Fibroblast of skin of left biceps (primary cell): ENCODE measurements at regions not wholly inside any gene's neighbourhood (a gene's known extent, or its start where the extent isn't known, plus 50 kb on each side); places are given as distances from the start of the nearest gene placed in this dataset.
"Not testable (repeated sequence)": the region's sequence is repeated elsewhere in the genome, so short reads cannot be mapped to it uniquely, and the experiment has no call there.

Source experiments
- DNase-seq, 2 experiments: peaks; one replicate each; pipeline ENCODE4 v3.0.0-alpha.2; 2013; ENCODE audit warnings: low read depth in 2 of 2

DNA sequence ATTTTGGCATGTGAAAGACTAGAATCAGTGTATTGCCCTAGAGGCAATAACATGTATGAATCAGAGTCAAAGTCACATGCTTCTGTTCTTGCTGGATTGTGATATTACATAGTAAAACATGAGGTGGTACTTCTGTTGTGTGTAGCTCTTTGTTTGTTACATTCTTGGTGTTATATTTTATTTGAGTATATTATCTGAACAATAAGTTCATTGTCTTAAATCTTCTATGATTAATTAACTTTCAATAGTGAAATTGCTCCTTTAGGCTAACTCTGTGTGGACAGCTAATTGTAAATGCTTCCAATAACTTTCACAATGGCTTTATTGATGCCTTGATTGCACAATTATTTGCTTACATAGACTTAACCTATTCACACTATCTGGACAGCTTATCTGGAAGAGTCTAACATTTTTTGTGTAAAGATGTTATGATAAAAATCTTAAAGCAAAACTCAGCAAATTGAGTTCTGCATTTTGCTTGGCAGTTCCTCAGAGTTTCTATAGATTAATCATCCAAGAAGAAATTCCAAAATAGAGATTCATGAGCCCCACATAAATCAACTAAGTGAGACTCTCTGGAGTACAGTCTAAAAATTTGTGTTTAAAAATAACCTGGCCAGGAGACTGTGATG is 239.6 kb upstream of the TUSC1 start:
- peak; percentile 49 to 52 for DNase-seq

GRCh38 chr9:25913806-25914205 is 235.6 kb upstream of the TUSC1 start:
- no peak for DNase-seq

DNA sequence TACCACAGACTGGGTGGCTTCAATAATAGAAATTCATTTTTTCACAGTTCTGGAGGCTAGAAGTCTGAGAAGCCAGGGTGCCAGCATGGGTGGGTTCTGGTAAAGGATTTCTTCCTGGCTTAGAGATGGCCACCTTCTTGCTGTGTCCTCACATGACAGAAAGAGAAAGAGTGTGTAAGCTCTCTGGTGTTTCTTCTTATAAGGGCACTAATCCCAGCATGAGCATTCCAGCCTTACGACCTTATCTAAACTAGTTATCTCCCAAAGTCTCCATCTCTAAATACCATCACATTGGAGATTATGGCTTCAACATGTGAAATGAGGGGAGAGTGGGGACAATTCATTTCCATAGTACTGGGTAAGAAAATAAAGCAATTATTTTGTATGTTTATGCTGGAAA is 226.5 kb upstream of the TUSC1 start:
- no peak for DNase-seq

- DNase-seq: no peak
These were observed 213.3 kb upstream of the TUSC1 start for GRCh38 chr9:25891527-25891926.

GRCh38 chr9:25889661-25890060 is 211.4 kb upstream of the TUSC1 start:
- DNase-seq: peak; percentile 28 to 35

GRCh38 chr9:25876248-25876647 is 198.0 kb upstream of the TUSC1 start:
- no peak for DNase-seq

DNA sequence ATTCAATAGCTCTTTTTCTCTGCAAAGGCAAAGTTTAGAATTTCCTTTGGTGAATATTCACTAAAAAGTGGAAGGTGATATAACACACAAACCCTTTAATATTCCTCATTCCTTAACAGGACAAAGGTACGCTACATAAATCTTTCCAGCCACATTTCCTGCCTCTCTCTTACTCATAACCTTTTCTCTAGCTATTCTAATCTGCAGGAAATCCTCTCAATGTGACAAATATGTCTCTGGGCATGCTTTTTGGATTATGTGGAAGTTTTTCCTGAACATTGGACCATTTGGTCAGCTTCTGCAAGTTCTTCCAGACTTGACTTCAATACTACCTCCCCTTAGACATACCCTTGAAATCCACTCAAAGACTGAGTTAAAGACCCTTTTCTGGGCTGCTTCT is 186.3 kb upstream of the TUSC1 start:
- no peak for DNase-seq

DNA sequence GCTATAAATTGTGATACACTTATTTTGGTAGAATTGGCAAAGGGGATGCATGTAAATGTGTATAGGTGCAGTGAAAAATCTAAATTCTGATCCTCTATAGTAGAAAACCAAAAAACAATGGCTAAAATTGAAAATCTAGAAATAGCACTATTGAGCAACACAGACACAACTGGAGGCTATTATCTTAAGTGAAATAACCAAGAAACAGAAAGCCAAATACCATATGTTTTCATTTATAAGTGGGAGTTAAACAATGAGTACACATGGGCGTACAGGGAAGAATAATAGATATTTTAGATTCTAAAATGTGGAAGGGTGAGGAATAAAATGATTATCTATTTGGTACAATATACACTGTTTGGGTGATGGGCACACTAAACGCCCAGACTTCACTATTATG is 183.2 kb upstream of the TUSC1 start:
- peak; percentile 17 to 23 for DNase-seq

- DNase-seq: peak; percentile 48 to 51
These were observed 178.9 kb upstream of the TUSC1 start for GRCh38 chr9:25857147-25857546.

DNA sequence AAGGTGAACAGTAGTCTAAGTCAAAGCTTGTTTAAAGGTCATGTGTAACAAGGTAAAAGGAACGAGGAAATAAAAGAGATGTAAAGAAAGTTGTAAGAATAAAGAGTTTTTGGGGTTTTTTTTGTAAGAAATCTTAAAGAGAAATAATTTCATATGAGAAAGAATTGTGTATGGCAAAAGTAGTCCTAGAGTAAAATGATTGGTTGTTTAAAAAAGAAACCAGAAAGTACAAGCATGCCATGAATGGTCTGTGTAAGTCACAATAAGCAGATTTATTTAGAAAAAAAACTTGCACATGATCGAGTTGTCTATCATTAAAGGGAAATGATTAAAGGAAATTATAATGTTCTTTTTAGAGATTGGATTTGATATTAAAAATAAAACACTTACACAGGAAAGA is 172.6 kb upstream of the TUSC1 start:
- DNase-seq: no peak

DNA sequence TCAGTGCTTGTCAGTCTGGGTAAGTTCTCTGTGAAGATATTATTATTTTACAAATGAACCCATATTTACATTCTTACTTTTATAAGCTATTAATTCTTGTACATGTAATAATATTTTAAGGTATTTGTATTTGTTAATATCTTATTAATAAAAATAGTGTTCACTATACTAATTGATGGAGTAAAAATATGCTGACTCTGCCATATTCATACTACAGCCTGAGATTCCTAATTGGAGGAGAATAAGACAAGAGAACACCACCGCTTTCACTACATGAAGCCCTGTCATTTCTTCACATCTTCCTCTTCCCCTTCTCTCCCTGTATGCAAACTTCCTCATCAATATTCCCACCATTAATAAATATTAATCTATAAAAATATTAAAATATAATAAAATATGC is 167.6 kb upstream of the TUSC1 start:
- no peak for DNase-seq

DNA sequence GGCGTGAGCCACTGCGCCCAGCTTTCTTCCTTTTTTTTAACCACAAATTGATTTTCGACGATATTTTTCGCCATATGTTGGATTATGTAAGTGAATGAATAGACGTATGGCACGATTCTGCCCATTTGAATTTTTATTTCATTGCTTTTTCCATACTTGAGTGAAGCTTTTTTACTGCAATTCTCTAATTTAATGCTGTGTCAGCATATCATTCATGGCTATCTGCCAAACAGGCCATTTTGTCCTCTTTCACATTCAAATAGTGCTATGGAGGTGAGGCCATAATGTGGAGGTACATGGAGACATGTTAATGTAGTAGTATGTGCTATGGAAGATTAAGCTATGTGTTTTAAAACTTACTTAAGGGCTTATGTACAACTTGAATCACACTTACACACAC is 152.1 kb upstream of the TUSC1 start:
- no peak for DNase-seq

DNA sequence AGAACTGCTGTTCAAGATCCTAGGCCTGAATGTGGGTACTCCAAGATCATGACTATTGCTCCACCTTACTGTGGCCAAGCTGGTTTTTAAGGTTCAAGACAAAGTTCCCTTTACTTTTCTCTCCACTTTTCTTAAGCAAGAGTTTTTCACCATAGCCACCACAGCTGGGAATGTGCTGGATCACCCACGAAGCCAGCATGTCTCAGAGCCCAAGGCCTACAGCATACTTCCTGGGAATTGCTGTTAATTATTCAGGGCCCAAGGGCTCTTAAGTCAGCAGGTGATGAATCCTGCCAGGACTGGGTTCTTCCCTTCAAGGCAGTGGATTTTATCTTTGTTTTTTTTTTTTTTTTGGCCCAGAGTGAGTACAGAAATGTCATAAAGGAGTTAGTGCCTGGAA is 149.4 kb upstream of the TUSC1 start:
- DNase-seq: no peak

GRCh38 chr9:25816439-25816838 is 138.2 kb upstream of the TUSC1 start:
- no peak for DNase-seq

GRCh38 chr9:25814023-25814422 is 135.8 kb upstream of the TUSC1 start:
- DNase-seq: no peak

DNA sequence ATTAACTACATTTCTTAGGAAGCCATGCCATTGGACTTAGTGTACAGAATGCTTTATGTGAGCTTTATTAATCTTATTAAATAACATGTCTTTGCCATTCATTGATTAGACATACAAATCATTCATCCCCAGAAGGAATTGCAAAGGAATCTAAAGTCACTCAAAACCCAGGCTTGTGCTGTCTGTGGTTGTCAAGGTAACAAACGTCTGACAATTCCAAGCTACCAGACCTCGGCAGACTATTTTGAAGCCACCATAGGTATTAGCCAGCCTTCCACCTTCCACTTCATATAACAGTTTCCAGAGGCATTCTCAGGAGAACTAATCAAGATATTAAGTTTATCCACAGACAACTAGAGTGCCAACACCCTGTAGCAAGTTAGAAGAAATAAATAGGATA is 135.2 kb upstream of the TUSC1 start:
- DNase-seq: no peak

GRCh38 chr9:25808554-25808953 is 130.3 kb upstream of the TUSC1 start:
- no peak for DNase-seq

GRCh38 chr9:25804856-25805255 is 126.6 kb upstream of the TUSC1 start:
- DNase-seq: no peak

- DNase-seq: not testable (repeated sequence)
These were observed 123.7 kb upstream of the TUSC1 start for GRCh38 chr9:25801989-25802388.

GRCh38 chr9:25773805-25774204 is 95.6 kb upstream of the TUSC1 start:
- DNase-seq: no peak

DNA sequence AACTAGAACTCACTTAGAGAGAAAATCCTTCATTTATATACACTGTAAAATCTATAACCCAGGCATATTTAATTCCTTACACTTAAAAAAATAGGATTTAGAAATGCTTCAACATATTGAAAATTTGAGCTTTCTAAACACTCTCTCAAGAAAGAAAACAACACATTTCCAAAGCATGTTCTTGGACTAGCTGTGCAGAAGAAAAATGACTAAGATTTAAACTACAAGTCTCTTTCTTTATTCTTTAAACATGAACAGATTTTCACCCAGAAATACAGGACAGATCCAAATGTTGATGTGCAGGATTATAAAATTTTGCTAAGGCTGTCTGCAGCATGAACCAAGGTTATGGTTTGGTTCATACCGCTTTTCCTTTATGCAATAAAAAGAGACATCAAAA is 77.7 kb upstream of the TUSC1 start:
- no peak for DNase-seq

GRCh38 chr9:25752398-25752797 is 74.2 kb upstream of the TUSC1 start:
- DNase-seq: no peak

DNA sequence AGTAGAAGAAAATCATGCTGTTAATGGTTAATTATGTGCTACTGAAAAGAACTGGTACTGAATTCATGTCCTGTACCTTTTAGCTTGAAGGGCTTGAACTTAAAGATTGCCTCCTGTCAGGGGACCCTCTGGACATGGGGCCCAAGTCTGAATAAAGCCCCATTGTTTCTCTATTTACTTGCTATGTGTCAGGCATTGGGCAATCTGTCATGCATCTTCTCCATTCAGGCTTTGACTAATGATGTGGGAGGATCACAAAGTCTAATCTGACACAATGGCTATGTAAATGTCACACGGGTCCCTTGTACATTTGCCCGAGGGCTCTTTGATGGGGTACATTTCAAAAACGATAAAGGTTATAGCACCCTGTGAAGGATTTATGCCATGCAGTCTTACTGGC is 64.0 kb upstream of the TUSC1 start:
- DNase-seq: no peak

DNA sequence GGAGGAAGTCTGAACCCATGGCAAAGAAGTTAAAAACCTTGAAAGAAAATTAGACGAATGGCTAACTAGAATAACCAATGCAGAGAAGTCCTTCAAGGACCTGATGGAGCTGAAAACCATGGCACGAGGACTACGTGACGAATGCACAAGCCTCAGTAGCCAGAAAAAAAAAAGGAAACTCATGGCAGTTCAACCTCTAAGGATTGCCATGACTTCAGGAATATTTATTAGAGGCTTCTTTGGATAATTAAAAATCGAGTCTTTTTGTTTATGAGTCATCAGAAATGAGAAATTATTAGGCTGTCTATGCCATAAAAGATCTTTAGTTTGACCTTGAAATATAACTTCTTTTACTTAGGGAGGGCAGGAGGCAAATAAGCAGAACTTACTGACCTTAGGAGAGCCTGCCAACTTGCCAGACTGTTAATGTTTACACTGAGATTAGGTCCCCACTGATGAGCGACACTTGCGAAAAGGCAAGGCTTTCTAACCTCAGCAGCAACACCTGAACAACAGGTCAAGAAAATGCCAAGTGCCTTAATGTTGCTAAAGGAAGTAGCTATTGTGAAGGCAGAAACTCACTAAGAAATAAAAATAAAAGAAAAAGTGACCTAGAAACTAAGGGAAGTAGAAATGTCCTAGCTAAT is 55.2 kb upstream of the TUSC1 start:
- DNase-seq: no peak
